ENCODE measurements at regions not wholly inside any gene's neighbourhood (a gene's known extent, or its start where the extent isn't known, plus 50 kb on each side); places are given as distances from the start of the nearest gene placed in this dataset.

- Histone ChIP-seq H3K4me1 (no peaks in the 10 kb centered on the region), H3K4me3 (no peak overlapping the region), H3K36me3 (no peaks in the 10 kb centered on the region), H3K9me3 (no peaks in the 10 kb centered on the region), H3K27me3 (no peaks in the 10 kb centered on the region), H3K27ac (no peak overlapping the region)
- DNase-seq, result no peak
- no peak for TF ChIP-seq CTCF (IDR thresholded peaks at IDR 0.05 in 4 of 5, conservative IDR thresholded peaks at IDR 0.05 in 1 of 5)
- TF ChIP-seq POLR2A (IDR thresholded peaks at IDR 0.05), result no peak
- ATAC-seq, result no peak
- in situ Hi-C loops (cut with MboI; ENCODE audit: low sequenced_read_pairs in 4 of 4), result no loop called here
- intact Hi-C loops (cut with DNase I; ENCODE audit: low total_unique reads), result no loop called here
Observed at GRCh38 chr11:133706925-133707794, 138.2 kb downstream of the SPATA19 start.

- intact Hi-C loops (cut with DNase I; ENCODE audit: low total_unique reads), result no loop called here
- no peak overlapping the region for H3K27ac ChIP-seq
Observed at GRCh38 chr11:133705873-133706272, 139.4 kb downstream of the SPATA19 start.

GRCh38 chr11:133705074-133705648 is 140.2 kb downstream of the SPATA19 start:
- no peaks in the 10 kb centered on the region for H3K9me3 ChIP-seq
- TF ChIP-seq POLR2A (IDR thresholded peaks at IDR 0.05) (no peak), CTCF (IDR thresholded peaks at IDR 0.05 in 4 of 5, conservative IDR thresholded peaks at IDR 0.05 in 1 of 5) (no peak)
- no peaks in the 10 kb centered on the region for H3K4me1 ChIP-seq
- DNase-seq, result no peak
- no peak overlapping the region for H3K27ac ChIP-seq
- intact Hi-C loops (cut with DNase I; ENCODE audit: low total_unique reads) (no loop called here), in situ Hi-C loops (cut with MboI; ENCODE audit: low sequenced_read_pairs in 4 of 4) (no loop called here)
- no peak overlapping the region for H3K4me3 ChIP-seq
- H3K27me3 ChIP-seq, result no peaks in the 10 kb centered on the region
- no peak for ATAC-seq
- no peaks in the 10 kb centered on the region for H3K36me3 ChIP-seq

More at GRCh38 chr11:133705873-133706272, 139.4 kb downstream of the SPATA19 start:
- ATAC-seq (no peak), DNase-seq (no peak)
- TF ChIP-seq CTCF (IDR thresholded peaks at IDR 0.05 in 4 of 5, conservative IDR thresholded peaks at IDR 0.05 in 1 of 5), result no peak
- no peak for TF ChIP-seq POLR2A (IDR thresholded peaks at IDR 0.05)
- Histone ChIP-seq H3K27me3 (no peaks in the 10 kb centered on the region), H3K4me3 (no peak overlapping the region), H3K9me3 (no peaks in the 10 kb centered on the region), H3K36me3 (no peaks in the 10 kb centered on the region), H3K4me1 (no peaks in the 10 kb centered on the region)
- in situ Hi-C loops (cut with MboI; ENCODE audit: low sequenced_read_pairs in 4 of 4), result no loop called here

- DNase-seq (no peak), ATAC-seq (no peak)
- intact Hi-C loops (cut with DNase I; ENCODE audit: low total_unique reads), result no loop called here
- H3K27me3 ChIP-seq, result no peaks in the 10 kb centered on the region
- no peaks in the 10 kb centered on the region for H3K36me3 ChIP-seq
- in situ Hi-C loops (cut with MboI; ENCODE audit: low sequenced_read_pairs in 4 of 4), result no loop called here
- H3K4me1 ChIP-seq, result peaks cover 0 to 8% of the 10 kb centered on the region in 2 donors
- no peaks in the 10 kb centered on the region for H3K9me3 ChIP-seq
- no peak overlapping the region for H3K4me3 ChIP-seq
- TF ChIP-seq CTCF (IDR thresholded peaks at IDR 0.05 in 4 of 5, conservative IDR thresholded peaks at IDR 0.05 in 1 of 5) (no peak), POLR2A (IDR thresholded peaks at IDR 0.05) (no peak)
- no peak overlapping the region for H3K27ac ChIP-seq
Observed at GRCh38 chr11:133699071-133699470, 146.2 kb downstream of the SPATA19 start.

Measured in gastrocnemius medialis (tissue), 4 donors.